ENCODE measurements at regions not wholly inside any gene's neighbourhood (a gene's known extent, or its start where the extent isn't known, plus 50 kb on each side); places are given as distances from the start of the nearest gene placed in this dataset.
A peak's percentile ranks its signal among the peaks of the same experiment; 100 is the strongest.

- Histone ChIP-seq H3K4me1 (peaks cover 70% of the 10 kb centered on the region), H3K27me3 (ENCODE audit: low read depth) (no peaks in the 10 kb centered on the region), H3K36me3 (no peaks in the 10 kb centered on the region), H3K4me3 (no peak overlapping the region), H3K9me3 (no peaks in the 10 kb centered on the region), H3K27ac (no peak overlapping the region)
- no peak for TF ChIP-seq CTCF (IDR thresholded peaks at IDR 0.05)
- no peak for DNase-seq
- intact Hi-C loops (cut with DNase I), result no loop called here
- ATAC-seq, result no peak
Measured at GRCh38 chr12:123096741-123097140, 54.1 kb downstream of the PITPNM2 start.

GRCh38 chr12:123096182-123096581 lies 54.7 kb downstream of the PITPNM2 start:
- no peak overlapping the region for H3K27ac ChIP-seq
- intact Hi-C loops (cut with DNase I), result no loop called here
- peaks cover 65% of the 10 kb centered on the region for H3K4me1 ChIP-seq
- H3K9me3 ChIP-seq, result no peaks in the 10 kb centered on the region
- H3K27me3 ChIP-seq (ENCODE audit: low read depth), result no peaks in the 10 kb centered on the region
- no peak for DNase-seq
- H3K4me3 ChIP-seq, result no peak overlapping the region
- no peak for ATAC-seq
- no peak for TF ChIP-seq CTCF (IDR thresholded peaks at IDR 0.05)
- no peaks in the 10 kb centered on the region for H3K36me3 ChIP-seq

- intact Hi-C loops (cut with DNase I), result no loop called here
- no peak for TF ChIP-seq CTCF (IDR thresholded peaks at IDR 0.05)
- Histone ChIP-seq H3K27ac (peak overlapping the region; percentile 15), H3K4me3 (no peak overlapping the region), H3K36me3 (no peaks in the 10 kb centered on the region), H3K9me3 (no peaks in the 10 kb centered on the region), H3K4me1 (peaks cover 56% of the 10 kb centered on the region), H3K27me3 (ENCODE audit: low read depth) (no peaks in the 10 kb centered on the region)
- ATAC-seq (no peak), DNase-seq (no peak)
Measured at GRCh38 chr12:123095078-123095881, 55.6 kb downstream of the PITPNM2 start.

- Histone ChIP-seq H3K27ac (peak overlapping the region; percentile 15), H3K4me1 (peaks cover 52% of the 10 kb centered on the region), H3K27me3 (ENCODE audit: low read depth) (no peaks in the 10 kb centered on the region), H3K9me3 (no peaks in the 10 kb centered on the region), H3K36me3 (no peaks in the 10 kb centered on the region), H3K4me3 (no peak overlapping the region)
- intact Hi-C loops (cut with DNase I), result no loop called here
- DNase-seq (no peak), ATAC-seq (peak in 1 of 2 donors; percentile 30)
- TF ChIP-seq CTCF (IDR thresholded peaks at IDR 0.05), result no peak
Measured at GRCh38 chr12:123094349-123095077, 56.4 kb downstream of the PITPNM2 start.

GRCh38 chr12:123092866-123093265 lies 58.0 kb downstream of the PITPNM2 start:
- Histone ChIP-seq H3K27me3 (ENCODE audit: low read depth) (no peaks in the 10 kb centered on the region), H3K4me1 (peaks cover 50% of the 10 kb centered on the region), H3K36me3 (no peaks in the 10 kb centered on the region), H3K9me3 (no peaks in the 10 kb centered on the region), H3K27ac (no peak overlapping the region), H3K4me3 (no peak overlapping the region)
- intact Hi-C loops (cut with DNase I), result no loop called here
- ATAC-seq (no peak), DNase-seq (no peak)
- TF ChIP-seq CTCF (IDR thresholded peaks at IDR 0.05), result no peak

Measured in lower lobe of right lung (tissue), 2 donors.